ENCODE measurements at regions not wholly inside any gene's neighbourhood (a gene's known extent, or its start where the extent isn't known, plus 50 kb on each side); places are given as distances from the start of the nearest gene placed in this dataset.

DNA sequence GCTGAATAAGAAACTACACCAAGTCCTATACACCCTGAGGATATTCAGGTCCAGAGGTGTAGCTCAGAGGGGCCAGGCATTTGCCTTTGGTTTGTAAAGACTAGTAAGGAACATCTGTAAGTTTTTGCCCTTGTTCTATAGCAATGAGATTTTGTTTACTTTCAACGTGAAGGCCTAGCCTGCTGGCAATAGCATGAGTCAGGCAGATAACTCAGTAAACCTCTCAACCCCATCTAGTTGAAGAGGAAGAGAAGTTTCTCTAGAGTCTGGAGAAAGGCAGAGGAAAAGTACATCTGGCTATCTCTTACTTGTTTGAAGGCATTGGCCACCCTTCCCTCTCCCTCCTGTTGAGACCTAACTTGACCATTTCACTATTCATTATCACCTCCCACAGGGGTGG, 70.3 kb upstream of the ZNF521 start:
- no peak for DNase-seq
- peaks cover 4% of the 10 kb centered on the region for H3K9me3 Mint-ChIP-seq
- no peak overlapping the region for H3K27ac Mint-ChIP-seq
- no peaks in the 10 kb centered on the region for H3K4me1 Mint-ChIP-seq (ENCODE audit: low read depth)
- H3K4me3 Mint-ChIP-seq, result no peak overlapping the region
- peaks cover 5% of the 10 kb centered on the region for H3K27me3 Mint-ChIP-seq
- H3K36me3 Mint-ChIP-seq (ENCODE audit: low read depth), result no peaks in the 10 kb centered on the region

GRCh38 chr18:25420077-25420825, 68.3 kb upstream of the ZNF521 start:
- Mint-ChIP-seq H3K4me1 (ENCODE audit: low read depth) (no peaks in the 10 kb centered on the region), H3K36me3 (ENCODE audit: low read depth) (no peaks in the 10 kb centered on the region), H3K27ac (no peak overlapping the region), H3K9me3 (no peaks in the 10 kb centered on the region), H3K4me3 (no peak overlapping the region), H3K27me3 (peaks cover 3% of the 10 kb centered on the region)
- DNase-seq, result no peak

- no peak for DNase-seq
- H3K27me3 Mint-ChIP-seq, result peaks cover 6% of the 10 kb centered on the region
Measured at GRCh38 chr18:25416374-25416773, 64.4 kb upstream of the ZNF521 start.

GRCh38 chr18:25409971-25410370, 58.0 kb upstream of the ZNF521 start:
- Mint-ChIP-seq H3K9me3 (peaks cover 2% of the 10 kb centered on the region), H3K27me3 (peaks cover 1% of the 10 kb centered on the region), H3K4me1 (ENCODE audit: low read depth) (no peaks in the 10 kb centered on the region), H3K4me3 (no peak overlapping the region), H3K27ac (no peak overlapping the region), H3K36me3 (ENCODE audit: low read depth) (no peaks in the 10 kb centered on the region)
- no peak for DNase-seq

More at GRCh38 chr18:25416374-25416773, 64.4 kb upstream of the ZNF521 start:
- Mint-ChIP-seq H3K9me3 (no peaks in the 10 kb centered on the region), H3K27ac (no peak overlapping the region), H3K36me3 (ENCODE audit: low read depth) (no peaks in the 10 kb centered on the region), H3K4me3 (no peak overlapping the region), H3K4me1 (ENCODE audit: low read depth) (no peaks in the 10 kb centered on the region)

DNA sequence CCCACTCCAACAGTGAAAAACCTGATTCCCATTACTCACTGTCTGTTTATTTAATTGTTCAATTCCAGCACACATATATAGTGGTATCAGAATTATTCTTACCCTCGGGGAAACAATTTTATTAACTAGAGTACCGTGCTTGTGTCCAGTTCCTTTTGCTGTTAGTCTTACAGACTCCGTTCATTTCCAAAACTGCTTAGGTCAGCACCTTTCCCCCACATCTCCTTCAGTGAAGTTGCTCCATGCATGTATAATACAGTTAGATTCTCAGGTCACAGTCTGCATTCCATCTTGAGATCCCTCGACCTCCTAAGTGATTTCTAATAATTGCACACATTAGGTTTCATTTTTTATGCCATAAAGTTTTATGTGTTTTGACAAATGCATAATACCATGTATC, 56.3 kb upstream of the ZNF521 start:
- no peak for DNase-seq
- H3K27me3 Mint-ChIP-seq, result no peaks in the 10 kb centered on the region
- no peaks in the 10 kb centered on the region for H3K36me3 Mint-ChIP-seq (ENCODE audit: low read depth)
- peaks cover 2% of the 10 kb centered on the region for H3K9me3 Mint-ChIP-seq
- H3K27ac Mint-ChIP-seq, result no peak overlapping the region
- H3K4me1 Mint-ChIP-seq (ENCODE audit: low read depth), result no peaks in the 10 kb centered on the region
- no peak overlapping the region for H3K4me3 Mint-ChIP-seq

All from activated T-cell treated with anti-CD3 and anti-CD28 coated beads, Interleukin-2, amount 50 U/mL, for 24 hours (primary cell).